Left renal cortex interstitium (tissue), 4 donors: ENCODE measurements at regions not wholly inside any gene's neighbourhood (a gene's known extent, or its start where the extent isn't known, plus 50 kb on each side); places are given as distances from the start of the nearest gene placed in this dataset.

Source experiments
- DNase-seq, 4 donors: peaks; one replicate each; pipeline ENCODE4 v3.0.0-alpha.2; 2013; ENCODE audit warnings: low read depth in 4 of 4, low spot score in 2 of 4, missing footprints in 1 of 4

- DNase-seq, result no peak
Measured at GRCh38 chr1:103854279-103854678, 104.6 kb downstream of the AMY1C start.

- no peak for DNase-seq
Measured at GRCh38 chr1:103859721-103860120, 110.0 kb downstream of the AMY1C start.

- DNase-seq, result no peak
Measured at GRCh38 chr1:103898576-103899345, 149.1 kb downstream of the AMY1C start.

- DNase-seq, result no peak
Measured at GRCh38 chr1:103900005-103900404, 150.3 kb downstream of the AMY1C start.

- no peak for DNase-seq
Measured at GRCh38 chr1:103901072-103901471, 151.4 kb downstream of the AMY1C start.

- no peak for DNase-seq
Measured at GRCh38 chr1:103905363-103905762, 155.7 kb downstream of the AMY1C start.

GRCh38 chr1:103911450-103911849 is 161.8 kb downstream of the AMY1C start:
- DNase-seq, result no peak

- DNase-seq, result no peak
Measured at GRCh38 chr1:103917795-103918194, 168.1 kb downstream of the AMY1C start.

GRCh38 chr1:103931891-103932290 is 182.2 kb downstream of the AMY1C start:
- DNase-seq, result no peak

- no peak for DNase-seq
Measured at GRCh38 chr1:103937763-103938357, 188.2 kb downstream of the AMY1C start.

- no peak for DNase-seq
Measured at GRCh38 chr1:103941086-103941485, 191.4 kb downstream of the AMY1C start.

GRCh38 chr1:103942029-103942428 is 192.3 kb downstream of the AMY1C start:
- DNase-seq, result no peak

- no peak for DNase-seq
Measured at GRCh38 chr1:103945774-103946173, 196.1 kb downstream of the AMY1C start.

- peak in 1 of 4 donors; percentile 3 for DNase-seq
Measured at GRCh38 chr1:103948526-103948925, 198.8 kb downstream of the AMY1C start.

- no peak for DNase-seq
Measured at GRCh38 chr1:103949779-103950178, 200.1 kb downstream of the AMY1C start.

- no peak for DNase-seq
Measured at GRCh38 chr1:103953386-103953785, 203.7 kb downstream of the AMY1C start.

- DNase-seq, result no peak
Measured at GRCh38 chr1:103958699-103959098, 209.0 kb downstream of the AMY1C start.

- DNase-seq, result no peak
Measured at GRCh38 chr1:103959565-103959964, 209.9 kb downstream of the AMY1C start.

- no peak for DNase-seq
Measured at GRCh38 chr1:103960045-103960444, 210.3 kb downstream of the AMY1C start.

GRCh38 chr1:103960710-103961109 is 211.0 kb downstream of the AMY1C start:
- DNase-seq, result no peak

GRCh38 chr1:103986792-103987191 is 237.1 kb downstream of the AMY1C start:
- DNase-seq, result no peak

- no peak for DNase-seq
Measured at GRCh38 chr1:103997631-103998030, 247.9 kb downstream of the AMY1C start.
